ENCODE measurements at regions not wholly inside any gene's neighbourhood (a gene's known extent, or its start where the extent isn't known, plus 50 kb on each side); places are given as distances from the start of the nearest gene placed in this dataset.

DNA sequence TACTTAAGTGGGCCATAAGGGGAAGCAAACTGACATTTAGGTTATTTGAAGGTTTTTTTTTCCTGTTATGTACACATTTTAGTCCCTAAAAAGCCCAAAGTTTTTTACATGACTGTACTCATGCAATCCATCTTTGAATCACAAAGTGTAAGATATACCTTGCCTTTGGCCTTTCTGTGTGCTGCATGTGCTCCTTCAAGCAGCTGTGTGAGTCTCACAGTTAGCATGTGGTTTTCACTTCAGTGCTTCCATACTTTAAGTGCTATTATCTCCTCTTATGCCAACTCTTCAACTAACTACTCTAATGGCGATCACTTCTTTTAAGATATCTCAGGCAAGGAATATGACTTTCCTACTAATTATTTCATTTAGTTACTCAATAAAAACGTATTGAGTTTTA, 597.1 kb upstream of the ACVR2A start:
- DNase-seq, result no peak

DNA sequence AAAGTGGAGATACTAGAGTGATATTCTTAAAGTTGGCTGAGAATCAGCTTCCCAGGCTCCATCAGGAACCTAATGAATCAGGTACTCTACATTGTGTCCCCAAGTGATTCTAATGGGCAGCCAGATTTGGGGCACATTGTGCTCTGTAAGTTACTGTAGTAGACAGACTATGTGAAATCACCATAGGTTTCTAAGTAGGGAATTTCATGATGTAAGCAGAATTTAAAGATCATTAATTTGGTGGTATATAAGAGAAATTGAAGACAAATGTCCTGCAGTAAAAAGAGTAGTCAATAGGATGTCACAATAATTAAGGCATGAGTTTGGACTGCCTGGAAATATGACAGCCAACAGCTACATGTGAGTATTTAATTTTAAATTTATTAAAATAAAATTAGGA, 602.4 kb upstream of the ACVR2A start:
- DNase-seq, result no peak

DNA sequence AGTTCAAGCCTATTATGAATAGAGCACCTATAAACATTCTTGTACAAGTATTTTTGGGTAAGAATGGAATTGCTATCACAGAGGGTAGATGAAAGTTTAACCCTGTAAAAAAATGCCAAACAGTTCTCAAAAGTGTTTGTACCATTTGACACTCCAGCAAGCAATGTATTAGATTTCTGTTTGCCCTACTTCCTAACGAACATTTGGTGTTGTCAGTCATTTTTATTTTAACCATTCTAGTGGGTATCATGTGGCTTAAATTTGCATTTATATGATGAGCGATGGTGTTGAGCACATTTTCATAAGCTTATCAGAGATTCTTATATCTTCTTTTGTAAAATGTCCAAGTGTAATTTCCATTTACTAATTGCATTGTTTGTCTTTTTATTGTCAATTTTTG, 608.2 kb upstream of the ACVR2A start:
- no peak for DNase-seq

DNA sequence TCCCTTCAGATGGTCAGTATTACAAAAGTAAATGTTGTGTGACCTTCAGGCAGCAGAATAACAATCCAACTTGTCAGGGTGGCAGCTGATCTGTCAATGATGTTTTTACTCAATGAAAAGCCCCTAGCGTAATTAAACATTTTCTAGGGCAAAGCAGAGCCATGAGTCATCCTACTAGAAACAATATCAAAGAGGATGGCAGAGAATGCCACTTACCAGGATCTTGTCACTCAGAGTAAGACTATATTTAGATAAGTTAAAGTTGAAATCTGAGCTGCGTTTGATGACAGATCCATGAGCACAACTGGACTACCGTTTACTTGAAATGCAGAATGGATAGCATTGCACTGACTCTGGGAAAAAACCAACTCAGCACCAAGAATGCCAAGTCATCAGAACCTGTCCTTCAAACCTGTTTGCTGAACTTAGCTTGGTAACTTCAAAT, 612.6 kb upstream of the ACVR2A start:
- no peak for DNase-seq

DNA sequence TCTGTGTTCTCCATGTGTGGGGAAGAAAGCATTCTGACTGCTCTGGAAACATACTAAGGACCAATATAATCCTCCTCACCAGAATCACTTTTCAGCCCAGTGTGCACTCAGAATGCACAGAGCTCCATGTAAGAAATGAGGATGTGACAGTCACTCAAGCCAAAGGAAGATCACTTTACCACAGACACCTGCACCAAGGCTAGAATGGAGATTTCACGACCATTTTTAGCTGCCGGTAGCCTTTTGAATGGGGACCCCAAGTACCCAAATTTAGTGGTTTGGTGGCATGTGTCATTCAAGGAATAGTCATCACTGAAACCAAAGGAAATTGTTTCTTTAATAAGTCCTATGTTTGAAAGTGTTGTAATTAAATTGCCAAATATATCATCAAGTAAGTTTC, 613.2 kb upstream of the ACVR2A start:
- no peak for DNase-seq

DNA sequence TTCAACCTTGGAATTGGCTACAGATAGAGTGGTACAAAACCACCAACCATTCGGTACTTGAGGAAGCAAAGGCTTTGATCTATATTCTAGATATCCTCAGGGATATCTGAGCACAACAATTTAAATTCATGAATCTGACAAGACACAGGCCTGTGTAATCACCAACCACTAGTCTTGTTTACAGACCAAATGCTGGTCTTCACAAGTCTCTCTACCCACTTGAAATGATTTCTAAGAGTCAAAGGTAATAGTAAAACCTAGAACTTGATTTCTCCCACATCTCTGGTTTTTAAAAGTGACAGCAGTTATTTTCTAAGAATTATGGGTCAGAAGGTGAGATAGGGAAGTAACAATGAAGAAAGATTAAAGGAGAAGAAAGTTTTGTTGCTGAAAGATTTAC, 613.7 kb upstream of the ACVR2A start:
- no peak for DNase-seq

DNA sequence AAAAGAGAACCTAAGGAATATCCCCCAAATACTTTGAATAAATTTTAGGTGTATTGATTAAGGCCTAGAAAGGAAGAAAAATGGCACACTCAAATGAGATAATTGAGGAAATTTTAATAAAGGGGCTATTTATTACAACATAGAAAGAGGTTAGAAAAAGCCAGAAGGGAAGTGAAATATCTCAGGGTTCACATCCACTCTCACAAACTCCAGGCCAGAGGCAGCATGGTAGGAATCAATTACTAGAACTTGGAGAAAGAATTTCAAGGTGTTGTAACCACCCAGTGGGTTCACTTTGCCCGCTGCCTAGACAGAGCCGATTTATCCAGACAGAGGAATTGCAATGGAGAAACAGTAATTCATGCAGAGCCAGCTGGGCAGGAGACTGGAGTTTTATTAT, 617.5 kb upstream of the ACVR2A start:
- DNase-seq, result no peak

DNA sequence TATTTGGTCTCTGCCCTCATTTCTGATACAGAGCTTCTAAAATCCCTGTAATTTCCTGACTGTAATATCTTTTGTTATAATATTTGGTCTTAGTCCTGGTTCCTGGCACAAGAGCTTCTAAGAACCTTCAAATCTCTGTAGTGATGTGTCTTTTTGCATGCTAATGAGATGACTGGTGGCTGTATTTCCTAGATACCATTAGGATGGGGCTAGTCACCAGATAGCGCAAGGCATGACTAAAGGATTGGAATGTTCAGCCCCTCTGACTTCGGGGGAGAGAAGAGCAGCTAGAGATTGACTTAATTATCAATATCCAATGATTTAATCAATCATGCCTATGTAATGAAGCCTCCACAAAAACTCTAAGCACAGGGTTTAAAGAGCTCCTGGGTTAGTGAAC, 620.8 kb upstream of the ACVR2A start:
- DNase-seq, result no peak

DNA sequence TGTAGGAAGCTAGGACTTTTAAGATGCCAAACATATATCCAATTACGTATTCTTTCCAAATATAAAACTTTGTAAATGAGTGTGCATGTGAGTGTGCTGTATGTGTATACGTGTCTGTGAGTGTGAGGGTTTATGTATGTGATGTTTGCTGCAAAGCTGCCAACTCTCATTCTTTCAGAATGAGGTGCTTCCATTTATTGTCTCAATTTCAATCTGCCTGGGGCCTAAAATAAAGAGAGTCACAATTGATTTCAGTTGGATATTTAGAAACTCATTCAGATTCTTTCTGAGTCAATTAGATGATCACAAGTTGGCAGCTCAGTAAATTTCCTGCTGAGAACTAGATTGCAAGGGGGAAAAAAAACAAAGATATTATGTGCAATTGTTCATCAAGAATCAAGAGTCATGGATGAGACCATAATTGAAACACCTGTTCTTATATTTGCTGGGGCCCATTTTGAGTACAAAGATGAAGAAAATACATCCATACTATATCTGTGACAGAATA, 621.2 kb upstream of the ACVR2A start:
- DNase-seq, result no peak

DNA sequence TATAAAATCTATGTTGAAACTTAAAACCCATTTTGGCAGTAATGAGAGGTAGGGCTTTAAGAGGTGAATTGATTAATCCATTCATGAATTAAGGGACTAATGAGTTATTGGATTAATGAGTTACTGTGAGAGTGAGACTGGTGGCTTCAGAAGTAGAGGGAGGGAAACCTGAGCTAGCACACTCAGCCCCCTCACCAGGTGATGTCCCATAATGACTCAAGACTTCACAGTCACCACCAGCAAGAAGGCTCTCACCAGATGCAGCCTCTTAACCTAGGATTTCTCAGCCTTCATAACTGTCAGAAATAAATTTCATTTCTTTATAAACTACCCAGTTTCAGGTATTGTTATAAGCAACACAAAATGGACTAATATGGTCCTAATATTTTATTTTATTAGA, 621.7 kb upstream of the ACVR2A start:
- no peak for DNase-seq

DNA sequence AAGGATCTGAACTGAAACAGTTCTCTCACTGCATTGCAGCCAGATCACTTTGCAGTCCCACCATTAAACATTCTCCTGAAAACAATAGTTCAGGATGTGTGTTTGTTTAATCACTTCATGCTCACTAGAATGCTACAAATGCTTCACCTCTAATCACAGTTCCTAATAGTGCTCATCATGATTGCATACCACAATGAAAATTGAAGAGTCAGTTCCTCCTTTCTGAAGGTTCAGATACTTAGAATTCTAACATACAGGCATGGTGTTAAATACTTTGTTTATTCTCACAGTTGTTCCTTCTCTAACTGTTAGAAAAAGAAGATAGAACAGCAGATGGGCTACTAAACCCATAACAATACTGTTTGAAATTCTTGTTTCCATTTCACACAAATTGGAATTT, 622.3 kb upstream of the ACVR2A start:
- DNase-seq, result no peak

DNA sequence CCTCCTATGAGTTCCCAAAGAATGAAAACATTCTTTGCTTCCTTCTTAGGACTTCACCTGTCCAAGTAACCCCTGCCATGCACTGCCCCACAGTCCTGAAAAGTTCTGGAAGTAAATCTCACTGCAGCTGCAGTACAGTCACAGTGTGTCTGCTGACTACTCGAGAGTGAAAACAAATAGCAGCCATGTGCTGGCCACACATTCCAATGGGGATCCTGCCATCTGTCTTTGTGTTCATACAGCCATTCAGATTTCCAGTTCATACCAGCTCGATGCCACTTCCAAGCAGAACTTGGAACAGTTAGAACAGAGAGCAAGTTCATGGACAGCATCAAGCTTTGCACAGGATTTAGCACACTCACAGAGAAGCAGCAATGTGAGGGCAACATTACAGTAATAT, 629.9 kb upstream of the ACVR2A start:
- no peak for DNase-seq

DNA sequence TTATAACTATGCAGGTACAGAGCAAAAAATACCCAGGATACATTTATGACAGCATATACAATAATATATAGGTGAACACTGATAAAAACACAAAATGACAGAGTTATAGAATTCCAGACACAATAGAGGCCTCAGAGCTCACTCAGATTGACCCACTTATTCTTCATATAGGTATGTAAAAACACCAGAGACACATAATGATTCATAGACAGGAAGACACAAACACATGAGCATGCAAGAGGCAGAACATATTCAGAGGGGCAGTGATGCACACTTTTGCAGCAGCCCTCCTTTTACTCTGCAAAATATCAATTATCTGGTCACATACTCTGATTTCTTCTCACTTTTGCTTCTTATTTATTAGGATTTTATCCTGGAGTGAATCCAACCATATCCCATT, 633.3 kb upstream of the ACVR2A start:
- no peak for DNase-seq

DNA sequence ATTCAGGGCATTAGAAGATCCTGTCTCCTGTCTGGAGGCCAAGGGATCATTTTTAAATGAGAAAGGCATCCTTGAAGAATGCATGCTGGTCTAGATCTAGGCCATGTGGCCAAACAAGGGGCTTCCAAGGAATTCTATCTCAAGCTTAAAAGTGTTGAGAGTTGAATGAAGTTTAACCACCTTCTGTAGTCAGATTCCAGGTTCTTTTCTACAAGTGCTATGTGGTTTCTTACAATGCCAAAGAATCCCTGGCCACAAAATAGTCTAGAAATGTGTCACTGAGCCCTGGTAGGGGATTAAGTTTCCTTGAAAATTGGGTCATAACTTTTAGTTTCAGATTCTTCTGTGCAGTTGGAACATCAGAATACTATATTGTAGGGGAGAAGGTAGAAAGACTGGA, 640.7 kb upstream of the ACVR2A start:
- DNase-seq, result no peak

DNA sequence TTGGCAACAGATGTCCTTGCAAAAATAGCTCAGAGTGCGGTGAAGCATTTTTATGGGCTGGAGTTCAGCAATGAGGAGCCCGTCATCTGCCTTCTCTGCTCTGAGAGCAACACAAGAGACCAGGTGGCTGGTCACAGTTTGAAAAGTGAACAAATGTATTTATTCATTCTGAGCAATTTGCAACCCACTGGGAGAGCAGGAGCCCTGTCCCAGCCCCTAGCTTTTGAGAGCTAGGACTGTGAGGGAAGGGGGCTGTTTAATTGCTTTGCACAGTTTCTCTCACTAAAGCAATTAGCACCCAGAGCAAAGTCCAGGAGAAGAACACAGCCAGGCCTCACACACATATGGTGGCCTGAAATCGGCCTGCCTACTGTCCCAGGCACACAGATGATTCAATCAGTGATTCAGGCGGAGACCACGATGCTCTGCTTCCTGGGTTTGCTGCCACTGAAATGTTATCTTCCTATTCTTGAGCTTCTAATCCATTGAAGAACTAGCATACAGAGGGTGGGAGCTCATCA, 646.1 kb upstream of the ACVR2A start:
- no peak for DNase-seq

DNA sequence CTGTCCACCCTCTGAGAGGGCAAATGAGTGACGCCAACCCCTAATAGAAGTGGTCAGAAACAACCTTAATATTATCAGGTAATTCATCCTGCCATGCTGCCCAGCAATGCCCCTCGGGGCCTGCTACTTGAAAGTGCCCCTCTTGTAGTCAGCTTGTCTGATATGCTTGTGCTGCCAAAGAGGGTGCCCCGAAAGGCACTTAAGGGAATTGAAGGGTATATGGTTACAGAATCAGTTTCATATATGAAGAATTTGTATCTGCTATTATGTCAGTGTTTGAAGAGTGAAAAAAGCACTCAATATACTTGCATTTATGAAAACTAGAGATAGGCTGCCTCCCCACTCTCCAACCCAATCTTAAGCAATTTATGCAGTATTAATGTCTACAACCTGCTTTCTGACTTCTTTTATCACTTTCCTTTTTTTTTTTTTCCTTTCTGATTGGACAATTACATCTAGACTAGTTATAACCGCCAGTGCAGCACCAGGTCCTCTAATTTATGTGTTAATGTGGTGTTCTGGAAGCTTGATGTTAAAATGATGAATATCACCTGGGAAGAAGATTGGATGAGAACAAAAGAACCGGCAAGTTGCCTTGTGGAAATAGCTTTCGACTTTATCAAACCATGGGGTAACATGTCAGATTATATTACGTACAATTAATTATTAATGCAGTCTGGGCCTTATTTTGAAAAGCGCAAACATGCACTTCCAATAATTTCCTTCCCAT, 646.9 kb upstream of the ACVR2A start:
- DNase-seq, result no peak

DNA sequence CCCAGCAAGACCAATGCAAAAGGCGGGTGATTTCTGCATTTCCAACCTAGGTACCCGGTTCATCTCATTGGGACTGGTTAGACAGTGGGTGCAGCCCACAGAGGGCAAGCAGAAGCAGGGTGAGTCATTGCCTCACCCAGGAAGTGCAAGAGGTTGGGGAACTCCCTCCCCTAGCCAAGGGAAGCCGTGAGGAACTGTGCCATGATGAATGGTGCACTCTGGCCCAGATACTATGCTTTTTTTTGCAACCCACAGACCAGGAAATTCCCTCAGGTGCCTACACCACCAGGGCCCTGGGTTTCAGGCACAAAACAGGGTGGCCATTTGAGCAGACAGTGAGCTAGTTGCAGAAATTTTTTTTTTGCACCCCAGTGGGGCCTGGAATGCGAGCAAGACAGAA, 662.6 kb upstream of the ACVR2A start:
- DNase-seq, result no peak

DNA sequence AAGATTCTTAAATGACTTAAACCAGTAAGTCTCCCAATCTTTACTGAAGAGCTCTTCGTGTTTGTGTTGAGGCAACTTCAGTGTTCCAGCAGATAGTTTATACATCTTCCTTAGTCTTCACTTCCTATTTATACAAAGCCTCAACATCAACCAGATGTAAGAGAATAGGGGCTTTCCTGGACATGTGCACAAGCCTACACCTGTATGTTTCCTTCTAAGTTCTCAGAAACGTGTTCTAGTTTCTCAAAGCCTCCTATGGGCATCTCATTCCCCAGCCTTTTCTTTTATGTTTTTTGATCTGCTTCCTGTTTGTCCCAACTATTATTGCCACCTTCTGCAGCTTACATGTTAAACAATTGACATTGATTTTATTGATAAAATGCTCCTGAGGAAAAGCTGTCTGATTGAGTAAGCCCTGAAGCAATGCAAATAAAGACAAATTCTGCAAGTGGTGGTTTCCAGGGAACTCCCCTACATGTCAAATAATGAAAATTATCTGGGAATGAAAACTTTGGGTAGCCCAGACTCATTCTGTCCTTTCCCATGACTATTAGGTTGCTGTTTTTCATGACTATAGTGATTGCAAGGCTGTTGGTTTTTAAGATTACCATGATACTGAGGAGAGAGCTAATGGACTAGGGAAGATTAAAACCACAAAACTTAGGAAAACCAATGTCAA, 663.3 kb upstream of the ACVR2A start:
- DNase-seq, result no peak

DNA sequence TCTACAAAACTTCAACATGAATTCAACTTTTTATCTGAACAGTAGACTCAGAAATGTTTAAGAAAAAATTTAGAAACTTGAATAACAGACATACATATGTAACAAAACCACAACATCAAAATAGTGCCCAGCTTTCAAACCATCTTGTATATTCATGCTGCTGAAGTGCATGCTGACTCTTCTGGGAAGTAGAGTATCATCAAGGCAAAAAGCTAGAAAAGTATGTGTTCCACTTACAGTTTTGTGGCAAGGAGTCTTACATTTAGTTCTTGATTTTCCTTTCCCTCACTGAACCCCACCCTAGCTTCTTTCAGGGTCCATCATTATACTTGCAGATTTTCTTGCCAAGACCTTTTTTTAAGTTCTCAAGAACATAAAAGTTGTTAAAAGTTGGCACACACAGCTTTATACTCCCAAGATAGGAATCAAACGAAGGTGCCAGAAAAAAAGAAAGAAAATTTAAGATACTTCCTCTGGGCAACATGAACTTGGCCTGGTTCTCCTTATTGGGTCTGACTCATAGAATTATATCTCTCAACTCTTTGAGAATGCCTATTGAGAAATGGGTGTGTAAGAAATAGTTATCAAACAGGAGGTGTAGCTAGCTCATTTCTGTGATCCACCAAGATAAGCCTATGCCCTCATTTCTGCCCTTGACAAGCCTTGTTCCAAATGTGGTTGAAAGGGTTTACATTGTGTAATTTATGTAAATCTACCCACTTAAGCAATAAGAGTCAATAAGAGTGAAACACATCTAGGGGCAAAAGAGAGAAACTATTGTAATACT, 667.6 kb upstream of the ACVR2A start:
- DNase-seq, result no peak

DNA sequence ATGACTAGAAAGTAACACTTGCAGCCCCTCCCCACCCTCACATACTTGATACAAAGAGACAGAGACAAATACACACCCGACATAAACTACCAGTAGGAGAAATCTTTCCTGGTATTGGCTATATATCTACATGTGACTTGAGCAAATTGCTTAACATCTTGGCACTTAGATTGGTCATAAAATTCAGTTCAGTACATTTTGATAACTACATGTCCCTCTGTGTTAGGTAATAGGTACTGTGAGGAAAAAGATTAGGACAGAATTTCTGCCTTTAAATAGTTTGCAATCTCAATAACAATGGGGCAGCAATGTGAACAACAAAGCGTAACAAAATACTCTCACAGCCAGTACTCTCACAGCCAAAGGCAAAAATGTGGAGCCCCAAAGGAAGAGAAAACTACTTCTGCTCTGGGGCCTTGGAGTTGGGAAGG, 670.0 kb upstream of the ACVR2A start:
- no peak for DNase-seq

DNA sequence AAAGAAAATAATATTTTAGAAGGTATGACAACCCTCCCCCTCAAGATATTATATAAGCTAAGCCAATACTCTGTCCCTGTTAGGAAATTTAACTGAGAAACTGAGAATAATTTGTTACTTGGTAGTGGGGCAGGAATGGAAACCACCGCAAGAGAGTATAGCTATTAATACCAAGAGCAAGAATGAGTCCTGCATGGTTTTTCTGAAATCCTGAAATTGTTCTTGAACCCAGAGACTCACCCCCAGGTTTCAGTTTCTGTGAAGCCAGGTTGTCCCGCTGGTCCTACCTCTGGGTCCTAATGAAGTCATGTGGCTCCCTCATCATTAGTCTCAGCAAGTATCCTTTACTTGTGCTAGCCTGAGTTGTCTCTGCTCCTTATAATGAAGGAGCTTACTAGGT, 671.0 kb upstream of the ACVR2A start:
- no peak for DNase-seq

DNA sequence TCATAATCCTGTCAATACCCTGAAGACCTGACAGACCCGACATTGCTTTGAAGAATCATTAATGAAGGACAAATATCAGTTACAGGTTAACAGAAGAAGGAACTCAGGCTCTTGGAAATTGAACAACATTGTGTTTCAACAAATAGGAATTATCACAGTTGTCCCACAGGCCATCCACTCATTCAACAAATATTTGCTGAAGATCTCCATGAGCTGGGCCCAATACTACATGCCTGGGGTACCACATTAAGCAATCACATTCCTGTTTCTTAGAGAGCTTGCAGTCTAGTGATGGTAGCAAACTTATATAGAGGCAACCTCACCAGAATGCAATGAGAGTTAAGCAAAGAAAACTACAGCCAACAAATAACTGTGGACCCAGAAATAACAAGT, 671.6 kb upstream of the ACVR2A start:
- DNase-seq, result no peak

DNA sequence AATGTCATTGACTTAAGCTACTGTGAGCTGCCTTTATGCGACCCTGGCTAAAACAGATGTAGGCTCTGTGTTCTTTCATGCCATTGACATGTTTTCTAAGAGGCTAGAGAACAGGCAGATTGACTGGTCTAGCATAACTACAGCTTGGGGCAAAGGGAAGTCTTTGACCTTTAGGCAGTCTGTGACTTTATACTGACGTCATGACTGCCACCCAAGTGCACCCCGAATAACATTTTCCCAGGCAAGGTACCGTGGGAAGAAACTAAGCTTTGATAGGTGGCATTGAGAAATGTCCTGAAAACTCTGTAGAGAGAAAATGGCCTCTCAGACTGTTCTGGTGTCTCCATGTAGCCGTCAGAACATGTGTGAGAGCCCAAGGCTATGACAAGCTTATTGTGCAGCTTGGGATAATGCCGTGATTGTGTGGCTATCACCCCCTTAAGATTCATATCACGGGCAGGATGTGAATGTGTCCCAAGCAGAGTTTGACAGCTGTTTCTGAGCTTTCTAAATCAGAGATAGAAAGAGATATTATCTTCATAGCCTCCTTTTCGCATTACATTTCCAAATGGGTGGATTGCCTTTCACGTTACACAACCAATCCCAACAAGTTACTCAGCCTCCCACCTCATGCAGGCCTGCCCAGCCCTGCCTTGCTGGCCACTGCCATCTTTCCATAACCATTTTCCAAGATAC, 672.2 kb upstream of the ACVR2A start:
- DNase-seq, result no peak
